Right ventricle myocardium inferior (tissue), 1 donor: ENCODE measurements at regions not wholly inside any gene's neighbourhood (a gene's known extent, or its start where the extent isn't known, plus 50 kb on each side); places are given as distances from the start of the nearest gene placed in this dataset.
"Not testable (repeated sequence)": the region's sequence is repeated elsewhere in the genome, so short reads cannot be mapped to it uniquely, and the experiment has no call there.

Experiments used
- ATAC-seq: fragments of 200-7000 bp; cut with Tn5 transposase; one replicate; pipeline ENCODE4 v1.9.1; 2020; ENCODE audit warnings: mild to moderate bottlenecking, moderate library complexity
- DNase-seq: peaks from one replicate; pipeline ENCODE4 v3.0.0; 2021; ENCODE audit errors: missing footprints
- intact Hi-C: fragments of 100-400 bp; cut with DNase I; formaldehyde crosslinking; loops from one replicate; pipeline ENCODE4 v1.11.0; 2022
- donor health status: DM: no; HTN: yes; CAD: no; lungs with severe emphysema.

- ATAC-seq (no peak), DNase-seq (no peak)
- intact Hi-C loops = loop anchor here (2.0 to 10.0 kb wide), 4 partner anchors 217 to 1231 kb away; no protein-coding TSS in a partner anchor
Measured at GRCh38 chr7:81498176-81498575, 271.7 kb downstream of the HGF start.

- ATAC-seq (no peak), DNase-seq (no peak)
- intact Hi-C loops = loop anchor here (10.0 kb wide), 2 partner anchors 222 to 1082 kb away; no protein-coding TSS in a partner anchor
Measured at GRCh38 chr7:81492910-81493309, 276.9 kb downstream of the HGF start.

- DNase-seq = no peak
- ATAC-seq = no peak
- intact Hi-C loops = loop anchor here (10.0 kb wide), 2 partner anchors 223 to 1083 kb away; no protein-coding TSS in a partner anchor
Measured at GRCh38 chr7:81492240-81492639, 277.6 kb downstream of the HGF start.

GRCh38 chr7:81491573-81491972 lies 278.3 kb downstream of the HGF start:
- DNase-seq = no peak
- intact Hi-C loops = loop anchor here (10.0 kb wide), 2 partner anchors 223 to 1083 kb away; no protein-coding TSS in a partner anchor
- ATAC-seq = no peak

- intact Hi-C loops = no loop called here
- ATAC-seq = no peak
- DNase-seq = no peak
Measured at GRCh38 chr7:81488210-81488609, 281.6 kb downstream of the HGF start.

GRCh38 chr7:81487516-81487915 lies 282.3 kb downstream of the HGF start:
- ATAC-seq (no peak), DNase-seq (no peak)
- intact Hi-C loops = no loop called here

- ATAC-seq = peak; percentile 99
- intact Hi-C loops = loop anchor here (5.0 kb wide), 2 partner anchors 533 to 1243 kb away; no protein-coding TSS in a partner anchor
- DNase-seq = peak; percentile 72
Measured at GRCh38 chr7:81484261-81484660, 285.6 kb downstream of the HGF start.

GRCh38 chr7:81482600-81483186 lies 287.2 kb downstream of the HGF start:
- no peak for DNase-seq
- no peak for ATAC-seq
- intact Hi-C loops = loop anchor here (5.0 kb wide), 2 partner anchors 535 to 1245 kb away; no protein-coding TSS in a partner anchor

- intact Hi-C loops = loop anchor here (2.0 kb wide), 1 partner anchor 18 kb away; no protein-coding TSS in a partner anchor
- ATAC-seq = no peak
- no peak for DNase-seq
Measured at GRCh38 chr7:81478664-81479063, 291.2 kb downstream of the HGF start.

GRCh38 chr7:81478201-81478600 lies 291.6 kb downstream of the HGF start:
- not testable (repeated sequence) for ATAC-seq, DNase-seq
- intact Hi-C loops = loop anchor here (2.0 kb wide), 1 partner anchor 19 kb away; no protein-coding TSS in a partner anchor

GRCh38 chr7:81473236-81473635 lies 296.6 kb downstream of the HGF start:
- DNase-seq (no peak), ATAC-seq (no peak)
- intact Hi-C loops = loop anchor here (5.0 kb wide), 1 partner anchor 776 kb away; no protein-coding TSS in a partner anchor

- DNase-seq = no peak
- intact Hi-C loops = loop anchor here (5.0 kb wide), 1 partner anchor 774 kb away; no protein-coding TSS in a partner anchor
- ATAC-seq = peak; percentile 55
Measured at GRCh38 chr7:81470724-81471379, 299.0 kb downstream of the HGF start.

- DNase-seq (no peak), ATAC-seq (peak; percentile 87)
- intact Hi-C loops = loop anchor here (5.0 kb wide), 1 partner anchor 773 kb away; no protein-coding TSS in a partner anchor
Measured at GRCh38 chr7:81469869-81470723, 299.8 kb downstream of the HGF start.

GRCh38 chr7:81469153-81469868 lies 300.5 kb downstream of the HGF start:
- ATAC-seq (no peak), DNase-seq (no peak)
- intact Hi-C loops = no loop called here

GRCh38 chr7:81468526-81468925 lies 301.3 kb downstream of the HGF start:
- intact Hi-C loops = no loop called here
- ATAC-seq = no peak
- no peak for DNase-seq

GRCh38 chr7:81467964-81468363 lies 301.9 kb downstream of the HGF start:
- no peak for ATAC-seq
- intact Hi-C loops = no loop called here
- DNase-seq = no peak

GRCh38 chr7:81462672-81463071 lies 307.2 kb downstream of the HGF start:
- ATAC-seq (no peak), DNase-seq (no peak)
- intact Hi-C loops = no loop called here

GRCh38 chr7:81460250-81461045 lies 309.4 kb downstream of the HGF start:
- intact Hi-C loops = no loop called here
- DNase-seq (no peak), ATAC-seq (no peak)
